ENCODE measurements at regions not wholly inside any gene's neighbourhood (a gene's known extent, or its start where the extent isn't known, plus 50 kb on each side); places are given as distances from the start of the nearest gene placed in this dataset.

DNA sequence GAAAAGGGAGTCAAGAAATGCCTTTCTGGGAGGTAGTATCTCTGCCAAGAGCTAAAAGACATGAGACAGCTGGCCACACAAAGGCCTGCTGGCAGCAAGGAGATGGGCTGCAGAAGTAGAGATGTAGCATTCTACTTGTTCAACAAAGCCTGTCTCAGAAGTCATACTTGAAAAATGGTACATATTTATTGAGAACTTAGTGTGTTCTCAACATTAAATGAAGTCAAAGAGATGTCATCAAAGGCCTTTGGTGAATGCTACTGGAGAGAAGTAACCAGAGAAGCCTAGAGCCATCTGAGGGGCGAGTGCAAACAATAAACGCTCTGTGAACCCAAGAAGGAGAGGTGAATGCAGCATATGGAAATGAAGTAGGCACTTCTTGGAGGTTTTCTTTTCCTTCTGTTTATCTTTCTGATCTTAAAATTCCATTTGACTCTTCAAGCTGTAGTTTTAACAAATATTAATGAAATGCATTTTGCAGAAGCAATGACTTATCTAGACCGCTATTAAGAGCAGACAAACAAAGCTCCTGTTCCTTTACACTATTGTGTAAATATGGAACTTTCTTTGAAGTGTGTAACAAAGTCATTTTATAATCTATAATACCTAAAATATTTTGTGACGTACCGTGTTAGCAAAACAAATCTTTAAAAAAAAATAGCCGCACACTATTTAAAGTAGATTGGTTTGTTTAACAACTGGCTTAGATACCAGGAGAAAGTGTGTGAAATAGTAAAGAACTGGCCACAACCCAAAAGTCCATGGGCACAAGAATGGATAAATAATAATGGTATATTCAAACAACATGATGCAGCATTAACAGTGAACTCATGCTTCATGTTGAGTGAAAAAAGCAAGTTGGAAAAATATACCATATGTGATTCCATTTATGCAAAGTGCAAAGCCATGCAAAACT, 70.2 kb downstream of the ZNF608 start:
- TF ChIP-seq, protein P1, sequence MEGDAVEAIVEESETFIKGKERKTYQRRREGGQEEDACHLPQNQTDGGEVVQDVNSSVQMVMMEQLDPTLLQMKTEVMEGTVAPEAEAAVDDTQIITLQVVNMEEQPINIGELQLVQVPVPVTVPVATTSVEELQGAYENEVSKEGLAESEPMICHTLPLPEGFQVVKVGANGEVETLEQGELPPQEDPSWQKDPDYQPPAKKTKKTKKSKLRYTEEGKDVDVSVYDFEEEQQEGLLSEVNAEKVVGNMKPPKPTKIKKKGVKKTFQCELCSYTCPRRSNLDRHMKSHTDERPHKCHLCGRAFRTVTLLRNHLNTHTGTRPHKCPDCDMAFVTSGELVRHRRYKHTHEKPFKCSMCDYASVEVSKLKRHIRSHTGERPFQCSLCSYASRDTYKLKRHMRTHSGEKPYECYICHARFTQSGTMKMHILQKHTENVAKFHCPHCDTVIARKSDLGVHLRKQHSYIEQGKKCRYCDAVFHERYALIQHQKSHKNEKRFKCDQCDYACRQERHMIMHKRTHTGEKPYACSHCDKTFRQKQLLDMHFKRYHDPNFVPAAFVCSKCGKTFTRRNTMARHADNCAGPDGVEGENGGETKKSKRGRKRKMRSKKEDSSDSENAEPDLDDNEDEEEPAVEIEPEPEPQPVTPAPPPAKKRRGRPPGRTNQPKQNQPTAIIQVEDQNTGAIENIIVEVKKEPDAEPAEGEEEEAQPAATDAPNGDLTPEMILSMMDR (optimal IDR thresholded peaks at IDR 0.05 in 1 of 3, IDR thresholded peaks at IDR 0.05 in 1 of 3, conservative IDR thresholded peaks at IDR 0.05 in 1 of 3; ENCODE audit: extremely low read depth in 1 of 3, insufficient read depth in 2 of 3, low read length in 3 of 3) = no peak
- TF ChIP-seq EZH2 (IDR thresholded peaks at IDR 0.05; ENCODE audit: low read length) = no peak

Data from keratinocyte (primary cell).